ENCODE measurements at regions not wholly inside any gene's neighbourhood (a gene's known extent, or its start where the extent isn't known, plus 50 kb on each side); places are given as distances from the start of the nearest gene placed in this dataset.

GRCh38 chr14:39739796-39740195 lies 307.6 kb upstream of the FBXO33 start:
- TF ChIP-seq, protein P1, sequence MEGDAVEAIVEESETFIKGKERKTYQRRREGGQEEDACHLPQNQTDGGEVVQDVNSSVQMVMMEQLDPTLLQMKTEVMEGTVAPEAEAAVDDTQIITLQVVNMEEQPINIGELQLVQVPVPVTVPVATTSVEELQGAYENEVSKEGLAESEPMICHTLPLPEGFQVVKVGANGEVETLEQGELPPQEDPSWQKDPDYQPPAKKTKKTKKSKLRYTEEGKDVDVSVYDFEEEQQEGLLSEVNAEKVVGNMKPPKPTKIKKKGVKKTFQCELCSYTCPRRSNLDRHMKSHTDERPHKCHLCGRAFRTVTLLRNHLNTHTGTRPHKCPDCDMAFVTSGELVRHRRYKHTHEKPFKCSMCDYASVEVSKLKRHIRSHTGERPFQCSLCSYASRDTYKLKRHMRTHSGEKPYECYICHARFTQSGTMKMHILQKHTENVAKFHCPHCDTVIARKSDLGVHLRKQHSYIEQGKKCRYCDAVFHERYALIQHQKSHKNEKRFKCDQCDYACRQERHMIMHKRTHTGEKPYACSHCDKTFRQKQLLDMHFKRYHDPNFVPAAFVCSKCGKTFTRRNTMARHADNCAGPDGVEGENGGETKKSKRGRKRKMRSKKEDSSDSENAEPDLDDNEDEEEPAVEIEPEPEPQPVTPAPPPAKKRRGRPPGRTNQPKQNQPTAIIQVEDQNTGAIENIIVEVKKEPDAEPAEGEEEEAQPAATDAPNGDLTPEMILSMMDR (conservative IDR thresholded peaks at IDR 0.05; ENCODE audit: low read depth in 2 of 2): no peak
- TF ChIP-seq EZH2phosphoT487 (IDR thresholded peaks at IDR 0.05; ENCODE audit: unreplicated experiment): no peak
- TF ChIP-seq, protein P2, sequence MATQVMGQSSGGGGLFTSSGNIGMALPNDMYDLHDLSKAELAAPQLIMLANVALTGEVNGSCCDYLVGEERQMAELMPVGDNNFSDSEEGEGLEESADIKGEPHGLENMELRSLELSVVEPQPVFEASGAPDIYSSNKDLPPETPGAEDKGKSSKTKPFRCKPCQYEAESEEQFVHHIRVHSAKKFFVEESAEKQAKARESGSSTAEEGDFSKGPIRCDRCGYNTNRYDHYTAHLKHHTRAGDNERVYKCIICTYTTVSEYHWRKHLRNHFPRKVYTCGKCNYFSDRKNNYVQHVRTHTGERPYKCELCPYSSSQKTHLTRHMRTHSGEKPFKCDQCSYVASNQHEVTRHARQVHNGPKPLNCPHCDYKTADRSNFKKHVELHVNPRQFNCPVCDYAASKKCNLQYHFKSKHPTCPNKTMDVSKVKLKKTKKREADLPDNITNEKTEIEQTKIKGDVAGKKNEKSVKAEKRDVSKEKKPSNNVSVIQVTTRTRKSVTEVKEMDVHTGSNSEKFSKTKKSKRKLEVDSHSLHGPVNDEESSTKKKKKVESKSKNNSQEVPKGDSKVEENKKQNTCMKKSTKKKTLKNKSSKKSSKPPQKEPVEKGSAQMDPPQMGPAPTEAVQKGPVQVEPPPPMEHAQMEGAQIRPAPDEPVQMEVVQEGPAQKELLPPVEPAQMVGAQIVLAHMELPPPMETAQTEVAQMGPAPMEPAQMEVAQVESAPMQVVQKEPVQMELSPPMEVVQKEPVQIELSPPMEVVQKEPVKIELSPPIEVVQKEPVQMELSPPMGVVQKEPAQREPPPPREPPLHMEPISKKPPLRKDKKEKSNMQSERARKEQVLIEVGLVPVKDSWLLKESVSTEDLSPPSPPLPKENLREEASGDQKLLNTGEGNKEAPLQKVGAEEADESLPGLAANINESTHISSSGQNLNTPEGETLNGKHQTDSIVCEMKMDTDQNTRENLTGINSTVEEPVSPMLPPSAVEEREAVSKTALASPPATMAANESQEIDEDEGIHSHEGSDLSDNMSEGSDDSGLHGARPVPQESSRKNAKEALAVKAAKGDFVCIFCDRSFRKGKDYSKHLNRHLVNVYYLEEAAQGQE (IDR thresholded peaks at IDR 0.05; ENCODE audit: unreplicated experiment): no peak
- TF ChIP-seq POLR2AphosphoS5 (IDR thresholded peaks at IDR 0.05; ENCODE audit: low read depth): no peak
- TF ChIP-seq ZNF114 (CRISPR knock-in tag; IDR thresholded peaks at IDR 0.05): no peak

Data from GM23338 (cell line).